Stimulated activated CD8-positive, alpha-beta memory T cell treated with anti-CD3 and anti-CD28 coated beads, Interleukin-15, amount 100 ng/mL, for 4 hours (primary cell): ENCODE measurements at regions not wholly inside any gene's neighbourhood (a gene's known extent, or its start where the extent isn't known, plus 50 kb on each side); places are given as distances from the start of the nearest gene placed in this dataset.
A peak's percentile ranks its signal among the peaks of the same experiment; 100 is the strongest.
"Not testable (repeated sequence)": the region's sequence is repeated elsewhere in the genome, so short reads cannot be mapped to it uniquely, and the experiment has no call there.

ENCODE experiments used
- DNase-seq, 2 donors: peaks; one replicate each; pipeline ENCODE4 v3.0.0-alpha.2; 2020; ENCODE audit warnings: low read depth in 2 of 2

DNA sequence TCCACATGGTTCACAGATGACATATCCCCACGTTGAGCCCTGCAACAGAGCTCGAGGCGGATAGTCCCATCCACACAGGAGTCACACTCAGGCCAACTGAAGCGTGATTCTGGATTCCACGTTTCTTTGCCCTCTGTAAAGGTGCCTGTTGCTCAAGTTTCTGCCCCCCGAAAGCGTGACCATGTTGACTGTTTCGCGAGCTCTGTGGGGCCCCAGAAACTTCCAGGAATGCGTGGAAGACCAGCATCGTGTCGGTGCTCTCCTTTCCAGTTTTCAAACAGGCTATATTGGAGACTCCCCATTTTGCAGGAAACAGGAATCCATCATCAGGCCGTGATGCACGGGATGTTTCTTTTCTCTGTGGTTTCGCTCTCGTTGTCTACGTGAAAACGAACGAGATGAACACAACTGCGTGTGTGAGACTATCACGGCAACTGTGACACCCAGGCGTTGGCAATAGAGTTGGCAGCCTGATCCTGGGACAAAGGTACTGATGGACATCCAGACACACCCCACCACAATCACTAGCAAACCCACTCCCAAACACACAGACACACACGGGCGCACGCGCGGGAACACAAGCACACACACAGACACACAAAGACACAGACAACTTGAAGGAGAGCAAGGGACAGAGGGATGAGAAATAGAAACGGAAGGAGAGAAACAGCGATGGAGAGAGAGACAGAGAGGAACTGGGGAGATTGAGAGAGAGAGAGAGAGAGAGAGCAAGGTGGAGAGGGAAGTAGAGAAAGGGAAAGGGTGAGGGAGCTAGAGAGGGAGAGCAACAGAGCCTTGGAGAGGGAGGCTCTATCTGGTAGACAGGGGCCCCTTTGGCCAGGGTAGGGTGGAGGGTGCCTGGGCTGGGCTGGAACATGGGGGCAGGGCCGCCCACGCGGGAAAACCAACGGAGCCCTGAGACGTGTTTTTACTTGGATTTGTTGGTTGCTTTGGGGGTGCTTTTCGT is 1609.3 kb downstream of the SPATA31A7 start:
- not testable (repeated sequence) for DNase-seq

DNA sequence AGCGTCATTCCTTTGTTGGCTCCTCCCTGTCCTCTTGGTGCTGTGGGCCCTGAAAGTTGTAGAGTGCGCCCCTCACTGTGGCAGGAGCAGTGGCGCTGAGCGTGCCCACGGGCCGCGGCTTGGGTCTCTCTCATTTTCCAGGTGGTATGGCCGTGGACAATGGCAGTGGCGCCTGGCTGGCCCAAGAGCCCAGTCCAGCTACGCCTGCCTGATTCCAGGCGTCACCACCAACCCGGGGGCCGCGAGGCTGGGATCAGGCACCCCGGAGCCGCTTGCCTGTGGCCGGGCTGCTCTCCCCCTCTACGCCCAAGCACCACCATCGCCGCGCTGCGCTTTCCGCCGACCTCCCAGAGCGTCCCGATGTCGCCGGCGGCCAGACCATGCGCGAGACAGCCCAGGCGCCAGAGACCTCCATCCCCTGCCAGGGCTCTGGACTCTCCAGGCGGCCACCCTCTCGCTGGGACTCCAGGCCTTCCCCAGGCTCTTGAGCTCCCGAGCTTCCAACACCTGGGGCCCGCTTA is 1610.1 kb downstream of the SPATA31A7 start:
- DNase-seq = not testable (repeated sequence)

DNA sequence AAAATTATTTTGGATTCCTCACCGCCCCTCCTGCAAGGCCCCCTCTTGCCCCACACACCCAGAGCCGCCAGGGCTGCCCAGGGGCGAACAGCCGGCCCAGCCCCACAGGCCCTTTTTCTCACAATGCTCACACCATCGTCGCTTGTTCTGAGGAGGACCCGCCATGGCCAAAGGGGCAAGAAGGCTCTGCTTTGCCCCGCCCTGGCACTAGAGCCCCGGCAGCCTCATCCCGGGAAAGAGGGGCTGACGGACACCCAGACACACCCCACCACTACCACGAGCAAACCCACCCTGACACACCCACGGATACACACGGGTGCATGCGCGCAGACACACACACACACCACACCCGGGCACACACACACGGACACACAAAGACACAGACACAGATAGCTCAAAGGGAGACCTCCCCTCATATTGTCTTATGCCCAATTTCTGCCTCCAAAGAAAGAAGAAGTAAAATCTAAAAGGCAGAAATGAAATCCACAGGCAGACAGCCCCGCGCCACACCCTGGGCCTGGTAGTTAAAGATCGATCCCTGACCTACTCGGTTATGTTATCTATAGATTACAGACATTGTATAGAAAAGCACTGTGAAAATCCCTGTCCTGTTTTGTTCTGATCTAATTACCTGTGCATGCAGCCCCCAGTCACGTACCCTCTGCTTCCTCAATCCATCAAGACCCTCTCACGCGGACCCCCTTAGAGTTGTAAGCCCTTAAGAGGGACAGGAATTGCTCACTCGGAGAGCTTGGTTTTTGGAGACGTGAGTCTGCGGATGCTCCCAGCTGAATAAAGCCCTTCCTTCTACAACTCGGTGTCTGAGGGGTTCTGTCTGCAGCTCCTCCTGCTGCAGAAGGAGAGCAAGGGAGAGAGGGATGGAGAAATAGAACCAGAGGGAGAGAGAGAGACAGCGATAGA is 1610.9 kb downstream of the SPATA31A7 start:
- DNase-seq = not testable (repeated sequence)

DNA sequence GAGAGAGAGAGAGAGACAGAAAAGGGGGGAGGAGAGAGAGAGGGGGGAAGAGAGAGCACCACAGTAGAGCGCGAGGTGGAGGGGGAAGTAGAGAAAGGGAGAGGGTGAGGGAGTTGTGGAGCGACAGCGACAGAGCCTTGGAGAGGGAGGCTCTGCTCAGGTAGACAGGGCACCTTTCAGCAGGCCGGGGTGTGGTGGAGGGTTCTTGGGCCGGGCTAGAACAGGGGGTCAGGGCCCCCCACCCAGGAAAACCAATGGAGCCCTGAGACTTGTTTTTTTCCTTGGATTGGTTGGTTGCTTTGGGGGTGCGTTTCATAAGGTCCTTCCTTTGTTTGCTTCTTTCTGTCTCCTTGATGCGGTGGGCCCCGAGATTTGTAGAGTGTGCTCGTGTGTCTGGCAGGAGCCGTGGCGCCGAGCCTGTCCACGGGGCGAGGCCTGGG is 1611.6 kb downstream of the SPATA31A7 start:
- not testable (repeated sequence) for DNase-seq

DNA sequence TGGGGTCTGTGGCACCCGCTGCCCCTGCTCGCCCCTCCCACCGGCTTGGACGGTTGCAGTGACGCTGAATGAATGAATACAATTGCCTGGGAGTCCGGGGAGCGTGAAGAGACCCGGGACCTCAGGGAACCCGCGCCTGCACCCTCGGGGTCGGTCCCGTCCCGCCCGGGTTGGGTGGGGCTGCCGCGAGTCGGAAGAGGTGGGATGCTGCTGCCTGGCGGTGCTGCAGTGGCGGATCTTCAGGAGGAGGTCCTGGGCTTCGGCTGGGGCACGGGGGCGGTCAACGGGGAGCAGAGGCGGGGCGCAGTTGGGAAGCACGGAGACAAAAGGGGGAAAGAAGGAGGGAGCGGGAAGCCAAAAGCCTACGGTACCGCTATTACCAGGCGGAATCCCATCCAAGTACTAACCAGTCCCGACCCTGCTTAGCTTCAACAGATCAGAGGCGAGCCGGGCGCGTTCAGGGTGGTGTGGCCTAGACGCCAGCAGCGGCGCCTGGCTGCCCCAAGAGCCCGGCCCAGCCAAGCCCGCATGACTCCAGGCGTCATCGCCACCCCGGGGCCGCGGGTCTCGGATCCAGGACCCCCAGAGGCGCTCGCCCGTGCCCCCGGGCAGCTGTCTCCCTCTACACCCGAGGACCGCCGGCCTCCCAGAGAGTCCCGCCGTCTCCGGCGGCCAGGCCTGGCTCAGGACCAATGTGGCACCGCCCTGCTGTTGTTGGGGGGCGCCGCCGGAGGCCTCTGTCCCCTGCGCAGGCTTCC is 1612.3 kb downstream of the SPATA31A7 start:
- peak; percentile 38 to 65 for DNase-seq

DNA sequence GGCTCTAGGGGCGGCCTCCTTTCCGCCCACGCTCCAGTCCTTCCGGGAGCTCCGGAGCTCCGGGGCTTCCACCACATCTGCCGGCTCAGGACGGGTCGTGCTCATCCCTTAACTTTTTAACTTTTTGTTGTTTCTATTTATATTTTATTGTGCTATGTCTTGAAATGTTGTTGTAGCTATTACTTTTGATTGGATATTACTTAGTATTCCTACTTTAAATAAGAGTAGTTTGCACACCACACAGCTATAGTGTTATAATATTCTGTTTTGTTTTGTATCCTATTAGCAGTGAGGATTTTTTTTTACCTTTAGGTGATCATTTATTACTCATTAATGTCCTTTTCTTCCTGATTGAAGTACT is 1612.9 kb downstream of the SPATA31A7 start:
- DNase-seq = not testable (repeated sequence)

DNA sequence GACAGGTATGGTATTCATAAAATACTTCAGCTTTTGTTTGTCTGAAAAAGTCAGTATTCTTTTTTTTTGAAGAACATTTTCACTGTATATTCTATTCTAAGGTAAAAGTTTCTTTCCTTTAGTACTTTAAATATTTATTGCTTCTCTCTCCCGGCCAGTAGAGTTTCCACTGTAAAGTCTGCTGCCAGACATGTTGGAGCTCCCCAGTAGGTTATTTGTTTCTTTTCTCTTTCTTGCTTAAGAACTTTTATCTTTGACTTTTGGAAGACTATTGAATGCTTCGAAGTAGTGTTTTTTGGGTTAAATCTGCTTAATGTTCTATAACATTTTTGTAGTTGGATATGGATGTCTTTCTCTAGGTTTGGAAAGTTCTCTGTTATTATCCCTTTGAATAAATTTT is 1613.3 kb downstream of the SPATA31A7 start:
- not testable (repeated sequence) for DNase-seq

DNA sequence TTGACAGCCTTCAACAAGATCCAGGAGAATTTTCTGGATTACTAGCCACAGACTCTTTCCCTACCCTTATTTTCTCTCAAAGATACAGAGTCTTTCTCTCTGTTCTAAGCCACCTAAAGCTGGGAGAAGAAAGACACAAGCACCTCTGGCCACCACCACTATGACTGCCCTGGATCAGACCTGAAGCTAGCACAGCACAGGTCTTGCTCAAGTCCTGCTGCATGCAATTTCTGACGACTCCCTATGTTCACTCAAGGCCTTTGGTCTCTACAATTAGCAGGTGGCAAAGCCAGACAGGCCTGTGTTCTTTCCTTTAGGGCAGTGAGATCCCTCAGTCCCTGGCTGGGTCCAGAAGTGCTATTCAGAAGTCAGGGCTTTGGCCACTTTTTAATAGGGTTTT is 1614.5 kb downstream of the SPATA31A7 start:
- DNase-seq = not testable (repeated sequence)

DNA sequence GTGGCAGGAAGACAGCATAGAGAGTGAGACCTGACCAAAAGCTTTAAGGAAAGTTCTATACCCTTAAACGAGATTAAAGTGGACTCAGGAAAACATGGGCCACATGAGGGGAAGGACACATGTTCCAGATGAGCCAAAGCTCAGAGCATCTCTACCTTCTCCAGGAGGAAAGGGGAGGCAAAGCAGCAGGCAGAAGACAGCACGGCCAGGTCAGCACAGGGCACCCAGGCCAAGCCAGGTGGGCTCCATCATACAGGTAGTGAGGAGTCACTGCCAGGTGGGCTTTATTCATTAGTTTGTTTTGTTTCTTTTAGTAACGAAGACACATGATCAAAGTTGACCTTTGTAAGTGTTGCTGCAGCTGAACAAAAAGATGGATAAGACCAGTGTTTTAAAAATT is 1617.6 kb downstream of the SPATA31A7 start:
- not testable (repeated sequence) for DNase-seq

DNA sequence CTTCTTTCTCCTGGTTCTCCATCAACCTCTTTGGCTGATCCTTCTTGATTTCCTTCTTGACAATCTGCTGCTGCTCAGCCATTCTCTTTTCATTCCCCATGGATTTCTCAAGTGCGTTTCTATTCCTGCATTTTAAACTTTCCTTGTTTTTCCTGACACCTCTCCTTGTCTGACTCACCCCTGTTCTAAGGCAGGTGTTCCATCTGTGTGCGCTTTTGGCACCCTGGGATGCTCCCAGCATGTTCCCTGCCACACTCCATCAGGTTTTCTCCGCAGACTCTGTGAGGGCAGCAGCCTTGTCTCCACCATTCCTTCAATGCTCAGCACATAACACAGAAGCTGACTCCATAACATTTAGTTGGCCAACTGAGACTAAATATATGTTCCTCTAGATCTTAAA is 1618.2 kb downstream of the SPATA31A7 start:
- DNase-seq = not testable (repeated sequence)

DNA sequence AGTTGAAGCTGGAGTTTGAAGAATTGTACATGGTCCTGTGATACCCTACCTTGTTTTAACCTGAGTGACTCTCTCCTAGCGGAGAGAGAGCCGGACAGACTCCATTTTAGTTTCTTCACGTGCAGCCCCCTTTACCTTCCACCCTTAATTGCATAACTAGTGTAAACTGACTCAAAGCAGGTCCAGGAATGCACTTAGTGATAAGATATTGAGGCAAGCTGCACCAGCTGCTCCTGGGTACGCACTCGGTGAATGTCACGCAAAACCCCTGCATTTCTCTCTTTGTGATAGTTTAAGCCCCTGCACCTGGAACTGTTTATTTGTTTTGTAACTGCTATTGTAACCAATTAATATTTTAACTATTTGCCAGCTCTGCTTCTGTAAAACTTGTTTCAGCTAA is 1620.5 kb downstream of the SPATA31A7 start:
- DNase-seq = not testable (repeated sequence)

DNA sequence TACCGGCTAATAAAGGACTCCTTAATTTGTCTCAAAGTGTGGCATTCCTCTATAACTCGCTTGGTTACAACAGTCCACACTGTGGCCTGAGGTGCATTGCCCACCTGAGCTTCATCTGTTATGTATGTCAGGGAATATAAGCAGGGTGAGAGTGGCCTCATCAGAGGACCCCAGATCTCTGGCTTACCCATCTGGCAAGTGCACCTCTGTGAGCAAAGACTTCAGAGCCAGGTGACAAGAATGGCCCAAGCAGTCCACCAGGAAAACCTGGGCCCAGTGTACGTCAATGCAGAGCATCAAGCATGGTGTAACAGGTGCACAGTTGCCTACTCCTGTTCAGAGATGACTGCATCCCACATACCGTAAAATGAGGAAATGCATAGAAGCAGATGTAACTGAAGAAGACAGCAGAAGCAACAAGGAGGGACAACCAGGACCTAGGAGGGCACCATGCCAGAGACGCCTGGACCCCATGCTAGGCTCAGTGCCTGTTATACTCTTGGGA is 1621.0 kb downstream of the SPATA31A7 start:
- DNase-seq = not testable (repeated sequence)

DNA sequence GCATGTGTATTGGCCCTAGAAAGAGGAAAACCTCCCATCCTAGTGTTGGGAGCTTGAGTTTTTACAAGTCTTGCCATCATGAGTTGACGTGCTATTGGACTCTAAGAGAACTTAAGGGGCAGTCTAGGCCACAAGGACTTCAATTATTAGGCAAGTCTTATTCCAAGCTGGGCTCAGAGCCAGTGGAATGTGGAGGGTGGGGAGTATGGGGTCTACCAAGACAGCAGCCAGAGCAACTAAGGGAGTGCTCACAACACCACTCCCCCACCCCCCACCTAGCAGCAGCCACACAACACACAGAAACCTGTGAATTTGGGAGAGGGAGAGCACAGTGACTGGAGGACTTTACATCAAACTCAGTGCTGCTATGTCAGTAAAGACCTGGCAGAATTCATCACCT is 1625.6 kb downstream of the SPATA31A7 start:
- DNase-seq = not testable (repeated sequence)

DNA sequence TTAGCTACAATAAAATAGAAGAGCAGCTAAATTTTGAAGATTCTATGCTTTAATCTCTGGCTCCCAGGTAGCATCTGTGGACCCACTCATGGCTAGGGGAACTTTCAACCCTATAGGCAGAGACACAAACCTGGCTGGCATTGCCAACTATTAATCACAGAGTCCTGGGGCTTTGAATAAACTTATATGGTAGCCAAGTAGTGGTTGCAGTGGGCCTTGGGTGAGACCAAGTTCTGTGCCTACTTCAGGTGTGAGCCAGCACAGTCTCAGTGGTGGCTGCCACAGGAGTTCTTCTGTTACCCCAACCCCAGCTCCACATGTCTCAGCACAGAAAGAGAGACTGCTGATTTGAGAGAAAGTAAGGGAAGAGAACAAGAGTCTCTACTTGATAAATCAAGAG is 1626.5 kb downstream of the SPATA31A7 start:
- not testable (repeated sequence) for DNase-seq

DNA sequence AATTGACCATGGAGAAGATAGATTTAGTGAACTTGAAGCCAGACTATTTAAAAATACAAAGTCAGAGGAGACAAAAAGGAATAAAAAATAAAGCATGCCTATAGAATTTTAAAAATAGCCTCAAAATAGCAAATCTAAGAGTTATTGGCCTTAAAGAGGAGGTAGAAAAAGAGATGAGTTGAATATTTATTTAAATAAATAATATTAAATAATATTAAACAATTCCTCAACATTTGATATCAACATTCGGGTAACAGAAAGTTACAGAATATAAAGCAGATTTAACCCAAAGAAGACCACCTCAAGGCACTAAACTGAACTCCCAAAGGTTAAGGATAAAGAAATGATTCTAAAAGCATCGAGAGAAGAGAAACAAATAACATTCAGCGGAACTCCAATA is 1627.4 kb downstream of the SPATA31A7 start:
- DNase-seq = not testable (repeated sequence)

DNA sequence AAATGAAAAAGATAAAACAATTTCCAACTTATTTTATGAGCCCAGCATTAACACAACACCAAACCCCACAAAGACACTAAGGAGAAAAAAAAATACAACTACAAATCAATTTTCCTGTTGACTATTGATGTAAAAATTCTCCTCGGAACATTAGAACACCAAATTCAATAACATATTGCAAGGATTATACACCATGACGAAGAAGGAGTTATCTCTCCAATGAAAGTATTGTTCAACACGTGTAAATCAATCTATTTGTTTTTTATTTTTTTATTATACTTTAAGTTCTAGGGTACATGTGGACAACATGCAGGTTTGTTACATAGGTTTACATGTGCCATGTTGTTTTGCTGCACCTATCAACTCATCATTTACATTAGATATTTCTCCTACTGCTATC is 1632.3 kb downstream of the SPATA31A7 start:
- not testable (repeated sequence) for DNase-seq

DNA sequence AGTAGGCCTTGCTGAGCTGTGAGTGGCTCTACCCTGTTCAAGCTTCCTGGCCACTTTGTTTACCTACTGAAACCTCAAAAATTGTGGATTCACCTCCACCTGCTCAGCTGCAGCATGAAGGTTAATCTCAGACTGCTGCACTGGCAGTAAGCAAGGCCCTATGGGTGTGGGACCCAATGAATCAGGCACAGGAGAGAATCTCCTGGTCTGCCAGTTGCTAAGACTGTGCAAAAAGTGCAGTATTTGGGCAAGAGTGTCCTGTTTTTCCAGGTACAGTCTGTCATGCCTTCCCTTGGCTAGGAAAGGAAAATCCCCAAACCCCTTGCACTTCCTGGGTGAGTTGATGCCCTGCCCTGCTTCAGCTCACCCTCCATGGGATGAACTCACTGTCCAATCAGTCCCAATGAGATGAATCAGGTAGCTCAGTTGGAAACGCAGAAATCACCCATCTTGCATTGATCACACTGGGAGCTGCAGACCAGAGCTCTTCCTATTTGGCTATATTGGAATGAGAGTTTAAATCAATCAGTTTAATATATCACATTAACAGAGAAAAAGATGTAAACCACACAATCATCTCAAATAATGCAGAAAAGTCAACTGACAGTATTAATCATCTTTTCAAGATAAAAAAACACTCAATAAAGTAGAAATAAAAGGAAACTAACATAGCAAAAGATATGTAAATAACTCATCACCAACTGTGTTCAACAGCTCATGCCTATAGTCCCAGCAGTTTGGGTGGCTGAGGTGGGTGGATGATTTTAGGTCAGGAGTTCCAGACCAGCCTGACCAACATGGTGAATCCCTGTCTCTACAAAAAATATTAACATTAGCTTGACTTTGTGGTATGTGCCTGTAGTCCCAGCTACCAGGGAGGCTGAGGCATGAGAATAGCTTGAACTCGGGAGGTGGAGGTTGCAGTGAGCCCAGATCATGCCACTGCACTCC is 1638.4 kb downstream of the SPATA31A7 start:
- DNase-seq = not testable (repeated sequence)

DNA sequence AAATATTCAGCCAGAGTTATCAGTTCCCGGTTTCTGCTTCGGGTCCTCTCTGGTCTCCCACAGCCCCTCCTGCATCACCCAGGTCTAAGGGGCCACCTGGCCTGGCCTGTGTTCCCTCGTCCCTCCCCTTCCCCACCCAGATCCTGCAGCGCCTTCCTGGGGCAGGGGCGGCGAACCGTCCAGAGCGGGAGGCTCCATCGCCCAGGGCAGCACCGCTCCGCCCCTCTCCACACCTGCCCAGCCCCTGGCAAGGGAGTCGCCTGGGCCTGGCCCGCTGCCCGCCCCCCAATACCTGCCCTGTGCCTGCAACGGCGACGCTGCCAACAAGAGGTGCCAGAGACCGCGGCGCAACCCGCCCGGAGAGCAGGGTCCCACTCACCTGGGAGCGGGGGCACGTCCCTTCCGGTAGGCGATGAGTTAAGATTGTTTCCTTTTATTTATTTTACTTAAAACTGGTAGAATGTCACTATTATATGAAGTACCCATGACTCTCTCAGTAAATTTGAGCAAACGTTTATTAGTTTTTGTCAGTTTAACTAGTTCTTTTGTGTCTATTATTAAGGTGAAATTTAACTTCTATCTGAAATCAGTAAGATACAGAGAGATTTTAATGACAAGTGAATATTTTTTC is 1641.1 kb downstream of the SPATA31A7 start:
- not testable (repeated sequence) for DNase-seq
